GM23248 (cell line): ENCODE measurements at regions not wholly inside any gene's neighbourhood (a gene's known extent, or its start where the extent isn't known, plus 50 kb on each side); places are given as distances from the start of the nearest gene placed in this dataset.

ENCODE experiments used
- EZH2 ChIP-seq: fragments of 200-600 bp; sonication (generic); IDR thresholded peaks from 2 replicates; pipeline ENCODE4 v1.6.1; 2018; ENCODE audit warnings: antibody characterized with exemption, mild to moderate bottlenecking; ENCODE audit not compliant: insufficient read depth, poor library complexity, severe bottlenecking
- EZH2phosphoT487 ChIP-seq: fragments of 200-600 bp; sonication (generic); IDR thresholded peaks from 2 replicates; pipeline ENCODE4 v1.6.1; 2018; ENCODE audit warnings: antibody characterized with exemption, moderate library complexity, mild to moderate bottlenecking, low read depth; ENCODE audit not compliant: insufficient read depth

- TF ChIP-seq EZH2phosphoT487 (no peak), EZH2 (no peak)
Measured at GRCh38 chr10:117616179-117616578, 73.6 kb downstream of the EMX2 start.
